H1 (cell line): ENCODE measurements at regions not wholly inside any gene's neighbourhood (a gene's known extent, or its start where the extent isn't known, plus 50 kb on each side); places are given as distances from the start of the nearest gene placed in this dataset.

Source experiments
- CTCF ChIA-PET: fragments of 300-600 bp; sonication (Branson Sonifier 250); formaldehyde crosslinking; loops from one replicate; lab custom pipeline; 2021; ENCODE audit not compliant: partially characterized antibody; lab: Charles Lee
- POLR2A ChIA-PET: fragments of 300-600 bp; sonication (Branson Sonifier 250); formaldehyde crosslinking; loops from one replicate; lab custom pipeline; 2021; ENCODE audit warnings: inconsistent platforms; ENCODE audit not compliant: partially characterized antibody; lab: Charles Lee
- DNase-seq, 2 experiments: peaks; one replicate each; pipeline versions ENCODE4 v3.0.0 to v3.0.0-alpha.2; 2010 to 2022; ENCODE audit warnings: low spot score in 2 of 2, low read depth in 1 of 2, mixed read lengths in 1 of 2
- FAIRE-seq: peaks from 2 replicates; lab custom pipeline; 2011; peaks lifted over from hg19 to GRCh38; lab: Jason Lieb, UNC
- H2AFZ ChIP-seq: 2 replicates; pipeline ENCODE4 v1.8.1; 2012; ENCODE audit warnings: low read length, inconsistent platforms
- H2AK5ac ChIP-seq: 2 replicates; pipeline ENCODE4 v1.6.1; 2013; ENCODE audit warnings: low read depth, low read length
- H2BK120ac ChIP-seq: replicated peaks from 2 replicates; pipeline ENCODE3; 2013; ENCODE audit warnings: low read depth, low read length, inconsistent platforms
- H2BK12ac ChIP-seq: 2 replicates; pipeline ENCODE4 v1.6.1; 2013; ENCODE audit warnings: low read depth, low read length
- H2BK15ac ChIP-seq: 2 replicates; pipeline ENCODE4 v1.6.1; 2013; ENCODE audit warnings: low read length
- H2BK20ac ChIP-seq: 2 replicates; pipeline ENCODE4 v1.6.1; 2013; ENCODE audit warnings: low read length
- H2BK5ac ChIP-seq: 2 replicates; pipeline ENCODE4 v1.6.1; 2013; ENCODE audit warnings: low read depth, low read length
- H3K14ac ChIP-seq: 2 replicates; pipeline ENCODE4 v1.6.1; 2013; ENCODE audit warnings: inconsistent platforms; ENCODE audit not compliant: insufficient read length
- H3K18ac ChIP-seq: 2 replicates; pipeline ENCODE4 v1.6.1; 2013; ENCODE audit warnings: low read length; ENCODE audit errors: extremely low read depth
- H3K23ac ChIP-seq: 2 replicates; pipeline ENCODE4 v1.6.1; 2013; ENCODE audit warnings: inconsistent platforms; ENCODE audit not compliant: insufficient read length
- H3K23me2 ChIP-seq: 2 replicates; pipeline ENCODE4 v1.6.1; 2013; ENCODE audit warnings: low read depth, low read length
- H3K27ac ChIP-seq: 2 replicates; pipeline ENCODE4 v1.6.1; 2011; ENCODE audit warnings: low read depth, low read length, inconsistent platforms
- H3K27me3 ChIP-seq, 4 experiments: replicated peaks in 1 of 4; 1 replicate in 1 of 4; 2 replicates in 3 of 4; pipeline versions ENCODE4 v1.6.1 to v1.8.1; 2011 to 2013; ENCODE audit warnings: low read length in 3 of 4, mild to moderate bottlenecking in 3 of 4, inconsistent platforms in 2 of 4, mixed read lengths in 2 of 4, moderate library complexity in 1 of 4; ENCODE audit not compliant: control insufficient read depth in 3 of 4, insufficient read depth in 3 of 4; ENCODE audit errors: extremely low read depth in 1 of 4
- H3K36me3 ChIP-seq, 4 experiments: 2 replicates each; pipeline versions ENCODE4 v1.6.1 to v1.8.1; 2011 to 2013; ENCODE audit warnings: mild to moderate bottlenecking in 4 of 4, low read length in 3 of 4, moderate library complexity in 2 of 4, control low read depth in 1 of 4, inconsistent platforms in 1 of 4; ENCODE audit not compliant: insufficient read depth in 4 of 4, control insufficient read depth in 2 of 4
- H3K4ac ChIP-seq: replicated peaks from 2 replicates; pipeline ENCODE3; 2013; ENCODE audit warnings: low read length, low read depth, mixed read lengths, inconsistent platforms; ENCODE audit not compliant: insufficient read length
- H3K4me1 ChIP-seq, 4 experiments: replicated peaks in 1 of 4; 1 replicate in 1 of 4; 2 replicates in 3 of 4; pipeline versions ENCODE4 v1.6.1 to v1.8.1; 2011 to 2013; ENCODE audit warnings: low read length in 3 of 4, inconsistent platforms in 2 of 4, mixed read lengths in 1 of 4; ENCODE audit not compliant: insufficient read depth in 4 of 4, control insufficient read depth in 3 of 4
- H3K4me2 ChIP-seq, 2 experiments: 2 replicates each; pipeline versions ENCODE4 v1.6.1 to v1.8.1; 2011 to 2013; ENCODE audit warnings: low read depth in 2 of 2, low read length in 2 of 2, control low read depth in 1 of 2, inconsistent platforms in 1 of 2, mild to moderate bottlenecking in 1 of 2; ENCODE audit not compliant: insufficient read depth in 1 of 2
- H3K4me3 ChIP-seq, 4 experiments: fragments of 200-600, 300-600 bp in 1 of 4; sonication (generic), shearing (Covaris generic), sonication (Bioruptor Twin) in 1 of 4; 2 replicates each; pipeline versions ENCODE4 v1.5.1 to v1.8.1; 2011 to 2016; ENCODE audit warnings: low read length in 4 of 4, low read depth in 3 of 4, control low read depth in 2 of 4, inconsistent platforms in 2 of 4, mild to moderate bottlenecking in 2 of 4, mixed read lengths in 1 of 4, moderate library complexity in 1 of 4; ENCODE audit not compliant: insufficient read depth in 2 of 4; ENCODE audit errors: extremely low read depth in 1 of 4
- H3K56ac ChIP-seq: replicated peaks from 2 replicates; pipeline ENCODE3; 2013; ENCODE audit warnings: low read depth, mild to moderate bottlenecking, mixed read lengths, low read length, inconsistent platforms; ENCODE audit not compliant: insufficient read length
- H3K79me1 ChIP-seq: 2 replicates; pipeline ENCODE4 v1.6.1; 2013; ENCODE audit warnings: low read depth, low read length, control low read depth
- H3K79me2 ChIP-seq, 2 experiments: 2 replicates each; pipeline versions ENCODE4 v1.6.1 to v1.8.1; 2012 to 2013; ENCODE audit warnings: low read length in 2 of 2, mild to moderate bottlenecking in 2 of 2, inconsistent platforms in 1 of 2; ENCODE audit not compliant: insufficient read depth in 2 of 2, control insufficient read depth in 1 of 2
- H3K9ac ChIP-seq, 4 experiments: replicated peaks in 1 of 4; 1 replicate in 1 of 4; 2 replicates in 3 of 4; pipeline versions ENCODE4 v1.6.1 to v1.8.1; 2011 to 2013; ENCODE audit warnings: low read depth in 3 of 4, low read length in 3 of 4, control low read depth in 2 of 4, mild to moderate bottlenecking in 2 of 4, moderate library complexity in 2 of 4, inconsistent platforms in 1 of 4; ENCODE audit errors: extremely low read depth in 1 of 4
- H3K9me3 ChIP-seq, 2 experiments: 2 replicates each; pipeline versions ENCODE4 v1.6.1 to v1.8.1; 2012 to 2013; ENCODE audit warnings: mild to moderate bottlenecking in 2 of 2, moderate library complexity in 2 of 2, control low read depth in 1 of 2, inconsistent platforms in 1 of 2, low read depth in 1 of 2, low read length in 1 of 2, mixed read lengths in 1 of 2; ENCODE audit not compliant: insufficient read depth in 2 of 2
- H4K20me1 ChIP-seq, 2 experiments: replicated peaks in 1 of 2; 2 replicates each; pipeline versions ENCODE3 to v1.8.1; 2011 to 2013; ENCODE audit warnings: inconsistent platforms in 2 of 2, low read length in 2 of 2, mild to moderate bottlenecking in 1 of 2; ENCODE audit not compliant: insufficient read depth in 2 of 2, control insufficient read depth in 1 of 2
- H4K5ac ChIP-seq: 2 replicates; pipeline ENCODE4 v1.6.1; 2013; ENCODE audit warnings: low read length, low read depth, mixed read lengths, inconsistent platforms; ENCODE audit not compliant: insufficient read length
- H4K8ac ChIP-seq: 2 replicates; pipeline ENCODE4 v1.8.0; 2013; ENCODE audit warnings: mild to moderate bottlenecking, moderate library complexity, low read length, inconsistent platforms; ENCODE audit not compliant: insufficient read depth; ENCODE audit errors: extremely low read depth
- H4K91ac ChIP-seq: replicated peaks from 2 replicates; pipeline ENCODE3; 2013; ENCODE audit warnings: low read length, mixed read lengths, inconsistent platforms; ENCODE audit not compliant: insufficient read length
- ATF2 ChIP-seq: IDR thresholded peaks from 2 replicates; pipeline ENCODE4 v1.6.1; 2012; ENCODE audit warnings: low read length, inconsistent platforms
- BACH1 ChIP-seq: IDR thresholded peaks from 2 replicates; pipeline ENCODE4 v1.6.1; 2012; ENCODE audit warnings: low read length, improper control_type of control experiment
- CHD2 ChIP-seq: IDR thresholded peaks from 2 replicates; pipeline ENCODE4 v1.6.1; 2012; ENCODE audit warnings: low read length, improper control_type of control experiment
- CREB1 ChIP-seq: IDR thresholded peaks from 2 replicates; pipeline ENCODE4 v1.6.1; 2012; ENCODE audit warnings: inconsistent platforms
- CTBP2 ChIP-seq: IDR thresholded peaks from 2 replicates; pipeline ENCODE4 v1.7.0; 2011; ENCODE audit warnings: borderline replicate concordance, mild to moderate bottlenecking, moderate library complexity, mixed read lengths, low read length; ENCODE audit not compliant: insufficient read depth, insufficient read length
- HDAC6 ChIP-seq: IDR thresholded peaks from one replicate; pipeline ENCODE4 v1.7.1; 2012; ENCODE audit warnings: low read depth, mild to moderate bottlenecking, inconsistent platforms, low read length, moderate library complexity
- JUN ChIP-seq: IDR thresholded peaks from 2 replicates; pipeline ENCODE4 v1.6.1; 2011; ENCODE audit warnings: low read depth, mild to moderate bottlenecking, improper control_type of control experiment, low read length
- JUND ChIP-seq: IDR thresholded peaks from 2 replicates; pipeline ENCODE4 v1.6.1; 2011; ENCODE audit warnings: mild to moderate bottlenecking, improper control_type of control experiment, low read length
- KDM1A ChIP-seq: fragments of 200-600, 300-600 bp; sonication (generic); IDR thresholded peaks from 2 replicates; pipeline ENCODE4 v1.7.1; 2016; ENCODE audit warnings: mild to moderate bottlenecking, low read length, borderline replicate concordance
- TEAD4 ChIP-seq: IDR thresholded peaks from 2 replicates; pipeline ENCODE4 v1.6.1; 2012; ENCODE audit warnings: low read depth, low read length, inconsistent platforms, mixed read lengths
- WGBS, 2 experiments: shearing (Covaris generic) in 1 of 2; methylation state at CpG; one replicate each; pipeline versions ENCODE4 v1.1.6 to v1.1.7; 2013 to 2015; ENCODE audit warnings: low lambda C conversion rate in 2 of 2, mixed read lengths in 2 of 2, inconsistent platforms in 1 of 2, low coverage in 1 of 2, missing lambda C conversion rate in 1 of 2; ENCODE audit not compliant: insufficient replicate concordance in 2 of 2, insufficient coverage in 1 of 2, insufficient read length in 1 of 2; ENCODE audit errors: extremely low coverage in 1 of 2, missing lambda C conversion rate in 1 of 2; 5-methylcytosine and 5-hydroxymethylcytosine counted together

- no peak overlapping the region for H3K14ac ChIP-seq
- DNase-seq, result no peak
- H3K27ac ChIP-seq, result no peak overlapping the region
- no peak overlapping the region for H3K23ac ChIP-seq
- no peaks in the 10 kb centered on the region for H3K79me2 ChIP-seq
- no peak overlapping the region for H3K9ac ChIP-seq
- no peak overlapping the region for H3K56ac ChIP-seq
- H2BK5ac ChIP-seq, result no peak overlapping the region
- no peak overlapping the region for H2BK15ac ChIP-seq
- H3K4me1 ChIP-seq, result no peaks in the 10 kb centered on the region
- H2BK120ac ChIP-seq, result no peak overlapping the region
- no peak for FAIRE-seq
- H2BK12ac ChIP-seq, result no peak overlapping the region
- peaks cover 0 to 6% of the 10 kb centered on the region in 2 experiments; a peak in 1 of 4 replicates for H3K9me3 ChIP-seq
- H2AFZ ChIP-seq, result 0 out of 2 replicates have a peak overlapping the region, but pooled peaks have one; percentile 5
- no peak overlapping the region for H4K5ac ChIP-seq
- 93% methylated on average over 9 of the region's 9 CpGs; no CpG with 5 or more reads in 1 of the 2 experiments for WGBS, 2 experiments
- peaks cover 0 to 1% (median 0%) of the 10 kb centered on the region in 4 experiments; a peak in 1 of 7 replicates for H3K27me3 ChIP-seq
- no peaks in the 10 kb centered on the region for H3K79me1 ChIP-seq
- no peak overlapping the region for H2BK20ac ChIP-seq
- no peak overlapping the region for H2AK5ac ChIP-seq
- no peaks in the 10 kb centered on the region for H3K36me3 ChIP-seq
- POLR2A ChIA-PET, result no interaction called here
- TF ChIP-seq CHD2 (no peak), CREB1 (no peak), HDAC6 (no peak), CTBP2 (no peak), JUN (no peak), BACH1 (no peak), JUND (no peak), ATF2 (no peak), KDM1A (no peak), TEAD4 (no peak)
- TF ChIP-seq, all 59 proteins: peak for 0
- Histone ChIP-seq H3K4ac (no peak overlapping the region), H4K8ac (no peak overlapping the region), H3K18ac (no peak overlapping the region), H3K4me3 (no peak overlapping the region), H4K91ac (no peak overlapping the region), H3K4me2 (no peak overlapping the region), H3K23me2 (no peaks in the 10 kb centered on the region), H4K20me1 (no peaks in the 10 kb centered on the region)
- CTCF ChIA-PET, result interaction anchor here (2.0 kb wide), 1 partner anchor 30 kb away, joined by 6 read pairs; no protein-coding TSS in a partner anchor
Measured at GRCh38 chr2:38203446-38203810, 127.5 kb upstream of the CYP1B1 start.
